ENCODE measurements at regions not wholly inside any gene's neighbourhood (a gene's known extent, or its start where the extent isn't known, plus 50 kb on each side); places are given as distances from the start of the nearest gene placed in this dataset.
"Not testable (repeated sequence)": the region's sequence is repeated elsewhere in the genome, so short reads cannot be mapped to it uniquely, and the experiment has no call there.

- DNase-seq (ENCODE audit: low read depth in 2 of 3, low spot score in 1 of 3), result no peak
These were observed 452.8 kb upstream of the SEMA6A start for GRCh38 chr5:117027384-117027783.

GRCh38 chr5:117020999-117021398 lies 446.4 kb upstream of the SEMA6A start:
- no peak for DNase-seq (ENCODE audit: low read depth in 2 of 3, low spot score in 1 of 3)

GRCh38 chr5:117013280-117013877 lies 438.8 kb upstream of the SEMA6A start:
- DNase-seq (ENCODE audit: low read depth in 2 of 3, low spot score in 1 of 3), result no peak

- DNase-seq (ENCODE audit: low read depth in 2 of 3, low spot score in 1 of 3), result no peak
These were observed 436.0 kb upstream of the SEMA6A start for GRCh38 chr5:117010574-117010973.

- no peak for DNase-seq (ENCODE audit: low read depth in 2 of 3, low spot score in 1 of 3)
These were observed 423.4 kb upstream of the SEMA6A start for GRCh38 chr5:116998024-116998423.

- DNase-seq (ENCODE audit: low read depth in 2 of 3, low spot score in 1 of 3), result no peak
These were observed 418.1 kb upstream of the SEMA6A start for GRCh38 chr5:116992681-116993080.

GRCh38 chr5:116989995-116990394 lies 415.4 kb upstream of the SEMA6A start:
- DNase-seq (ENCODE audit: low read depth in 2 of 3, low spot score in 1 of 3), result no peak

- DNase-seq (ENCODE audit: low read depth in 2 of 3, low spot score in 1 of 3), result no peak
These were observed 407.4 kb upstream of the SEMA6A start for GRCh38 chr5:116982035-116982434.

- no peak for DNase-seq (ENCODE audit: low read depth in 2 of 3, low spot score in 1 of 3)
These were observed 406.0 kb upstream of the SEMA6A start for GRCh38 chr5:116980581-116980980.

GRCh38 chr5:116976767-116977166 lies 402.1 kb upstream of the SEMA6A start:
- DNase-seq (ENCODE audit: low read depth in 2 of 3, low spot score in 1 of 3), result no peak

GRCh38 chr5:116971131-116971530 lies 396.5 kb upstream of the SEMA6A start:
- DNase-seq (ENCODE audit: low read depth in 2 of 3, low spot score in 1 of 3), result no peak

- no peak for DNase-seq (ENCODE audit: low read depth in 2 of 3, low spot score in 1 of 3)
These were observed 395.7 kb upstream of the SEMA6A start for GRCh38 chr5:116970318-116970717.

GRCh38 chr5:116964438-116964837 lies 389.8 kb upstream of the SEMA6A start:
- no peak for DNase-seq (ENCODE audit: low read depth in 2 of 3, low spot score in 1 of 3)

GRCh38 chr5:116961021-116961420 lies 386.4 kb upstream of the SEMA6A start:
- no peak for DNase-seq (ENCODE audit: low read depth in 2 of 3, low spot score in 1 of 3)

- DNase-seq (ENCODE audit: low read depth in 2 of 3, low spot score in 1 of 3), result no peak
These were observed 385.2 kb upstream of the SEMA6A start for GRCh38 chr5:116959843-116960242.

- DNase-seq (ENCODE audit: low read depth in 2 of 3, low spot score in 1 of 3), result no peak
These were observed 378.8 kb upstream of the SEMA6A start for GRCh38 chr5:116953251-116953930.

GRCh38 chr5:116951219-116951618 lies 376.6 kb upstream of the SEMA6A start:
- DNase-seq (ENCODE audit: low read depth in 2 of 3, low spot score in 1 of 3), result no peak

- peak; percentile 34 to 48 (median 44) for DNase-seq (ENCODE audit: low read depth in 2 of 3, low spot score in 1 of 3)
These were observed 373.3 kb upstream of the SEMA6A start for GRCh38 chr5:116947691-116948528.

GRCh38 chr5:116945613-116946382 lies 371.2 kb upstream of the SEMA6A start:
- DNase-seq (ENCODE audit: low read depth in 2 of 3, low spot score in 1 of 3), result not testable (repeated sequence)

- no peak for DNase-seq (ENCODE audit: low read depth in 2 of 3, low spot score in 1 of 3)
These were observed 369.6 kb upstream of the SEMA6A start for GRCh38 chr5:116944183-116944582.

- DNase-seq (ENCODE audit: low read depth in 2 of 3, low spot score in 1 of 3), result no peak
These were observed 368.0 kb upstream of the SEMA6A start for GRCh38 chr5:116942622-116943021.

Measured in stimulated activated CD4-positive, alpha-beta T cell treated with anti-CD3 and anti-CD28 coated beads, Interleukin-12 subunit alpha, Interleukin-12 subunit beta, amount 100 ng/mL, for 48 hours (primary cell).